HG03520 (cell line): ENCODE measurements at regions not wholly inside any gene's neighbourhood (a gene's known extent, or its start where the extent isn't known, plus 50 kb on each side); places are given as distances from the start of the nearest gene placed in this dataset.

Experiments
- ATAC-seq: cut with Tn5 transposase; IDR thresholded peaks from one replicate; pipeline ENCODE4 v1.9.1; 2021; ENCODE audit warnings: mild to moderate bottlenecking, moderate library complexity; ENCODE audit not compliant: unreplicated experiment

DNA sequence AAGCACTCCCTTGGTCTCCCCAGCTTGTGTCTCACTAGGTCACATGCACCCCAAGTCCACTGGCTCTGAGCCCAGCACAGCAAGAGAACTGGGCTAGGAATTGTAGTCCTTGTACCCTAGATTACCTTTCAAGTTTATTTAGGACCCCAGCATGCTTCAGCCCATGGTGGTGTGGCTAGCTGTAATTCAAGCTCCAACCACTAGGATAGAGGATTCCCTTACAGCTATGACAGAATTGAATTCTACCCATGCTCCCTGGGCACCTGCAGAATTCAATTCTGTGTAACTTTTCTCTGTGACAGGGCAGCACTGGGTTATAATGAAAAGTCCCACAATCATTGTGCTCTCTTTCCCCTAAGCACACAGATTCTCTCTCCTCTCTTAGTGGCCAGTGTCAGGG lies 253.8 kb upstream of the DMD start:
- no peak for ATAC-seq

DNA sequence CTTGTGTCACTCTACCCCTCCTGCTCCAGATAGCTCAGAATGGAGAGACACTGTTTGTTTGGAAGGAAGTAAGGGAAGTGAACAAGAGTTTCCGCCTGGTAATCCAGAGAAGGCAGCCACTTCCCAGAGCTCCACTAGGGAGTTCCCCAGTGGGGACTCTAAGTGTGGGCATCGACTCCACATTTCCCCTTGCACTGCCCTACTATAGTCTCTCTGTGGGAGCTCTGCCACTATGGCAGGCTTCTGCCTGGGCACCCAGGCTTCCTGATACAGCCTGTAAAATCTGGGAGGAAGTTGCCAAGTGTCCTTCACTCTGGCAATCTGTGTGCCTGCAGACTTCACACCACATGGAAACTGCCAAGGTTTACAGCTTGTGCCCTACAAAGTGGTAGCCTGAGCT lies 245.8 kb upstream of the DMD start:
- ATAC-seq: no peak

DNA sequence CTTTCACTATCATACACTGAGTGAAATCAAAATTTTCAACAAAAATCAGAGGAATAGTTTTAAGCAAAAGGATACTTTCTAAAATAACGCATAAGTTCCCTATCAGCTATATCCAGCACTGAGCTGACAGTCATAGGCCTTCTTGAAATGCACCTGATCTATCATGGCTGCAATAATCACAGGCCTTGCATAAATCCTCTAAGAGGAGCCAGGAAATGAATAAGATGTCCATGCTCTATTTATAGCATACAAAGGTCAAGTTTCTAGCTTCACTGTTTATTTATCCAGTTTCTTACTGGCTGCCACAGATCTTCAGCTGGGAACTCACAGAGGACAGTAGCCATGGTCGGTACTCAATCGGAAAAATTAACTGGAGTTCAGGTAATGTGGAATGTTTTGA lies 235.9 kb upstream of the DMD start:
- ATAC-seq: no peak

DNA sequence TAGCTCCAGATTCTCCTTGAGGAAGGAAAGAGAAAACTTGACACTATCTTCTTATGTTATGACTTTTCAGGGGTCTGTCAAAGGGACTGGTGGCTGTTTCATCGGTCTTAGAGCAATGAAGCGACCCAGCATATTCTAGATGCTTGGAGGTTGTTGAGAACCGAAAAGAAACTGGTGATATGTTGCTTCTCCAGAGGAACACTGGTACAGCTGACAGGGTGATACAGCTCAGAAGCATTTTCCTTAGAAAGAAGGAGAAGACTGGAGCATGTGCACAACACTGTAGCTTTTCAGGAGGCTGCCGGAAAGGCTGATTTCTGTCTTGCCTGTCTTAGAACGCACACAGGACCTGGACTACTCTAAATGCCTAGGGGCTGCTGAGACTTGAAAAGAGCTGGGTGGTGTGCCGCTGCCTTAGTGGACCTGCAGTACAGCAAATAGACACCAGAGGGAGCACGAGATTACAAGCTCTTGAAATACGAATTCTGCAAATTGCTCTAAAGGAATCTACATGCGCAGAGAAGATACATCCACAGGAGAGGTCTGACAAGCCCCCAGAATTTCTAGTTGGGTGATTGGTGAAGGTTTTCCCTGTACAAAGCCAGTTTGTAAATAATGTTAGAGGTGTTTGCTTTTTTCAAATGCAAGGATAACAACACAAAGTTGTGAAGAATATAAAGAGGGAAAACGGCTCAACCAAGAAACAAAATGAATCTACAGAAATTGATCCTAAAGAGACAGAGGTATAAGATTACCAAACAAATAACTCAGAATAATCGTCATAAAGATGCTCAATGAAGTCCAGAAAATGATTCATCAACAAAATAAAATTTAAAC lies 223.1 kb upstream of the DMD start:
- ATAC-seq: peak; percentile 56

DNA sequence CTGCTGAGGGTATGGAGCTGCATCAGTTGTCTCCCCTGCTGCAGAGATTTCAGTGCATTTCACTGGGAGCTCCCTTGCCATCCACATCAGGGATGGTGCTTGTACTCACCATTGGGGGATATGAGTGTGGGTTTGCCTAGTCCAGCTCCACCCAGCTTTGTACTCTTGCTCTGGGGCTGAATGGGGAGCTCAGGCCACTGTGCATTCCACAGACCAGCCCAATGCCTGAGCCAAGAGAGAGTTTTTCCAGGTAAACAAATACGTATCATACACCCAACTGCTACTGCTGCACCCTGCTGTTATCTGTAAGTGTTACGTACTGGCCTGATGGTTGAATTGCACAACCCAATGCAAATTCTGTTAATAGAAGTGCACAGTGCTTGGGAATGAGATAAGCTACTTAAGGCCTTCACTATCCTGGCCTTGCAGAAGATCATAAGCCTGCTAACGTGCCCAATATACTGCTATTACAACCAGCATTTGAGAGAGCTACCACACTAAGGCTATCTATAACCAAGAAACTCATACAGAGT lies 205.0 kb upstream of the DMD start:
- ATAC-seq: no peak

DNA sequence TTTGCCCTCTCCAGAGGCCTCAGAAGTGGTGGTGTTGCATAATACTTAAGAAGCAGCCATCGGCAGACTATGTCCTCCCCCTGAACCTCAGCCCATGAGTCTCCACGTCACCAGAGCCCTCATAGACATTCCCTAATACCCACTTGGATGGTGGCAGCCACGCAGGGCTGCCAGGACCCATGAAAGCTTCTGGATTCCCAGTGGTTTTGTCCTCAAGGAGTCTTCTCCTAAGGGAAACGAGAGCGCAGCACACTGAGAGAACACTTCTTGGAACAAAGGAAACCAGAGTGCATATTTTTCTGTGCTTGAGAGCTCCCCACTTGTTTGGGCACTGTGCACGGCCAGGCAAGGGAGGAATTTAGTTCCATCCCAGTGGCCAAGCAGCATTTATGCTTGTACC lies 204.1 kb upstream of the DMD start:
- no peak for ATAC-seq

DNA sequence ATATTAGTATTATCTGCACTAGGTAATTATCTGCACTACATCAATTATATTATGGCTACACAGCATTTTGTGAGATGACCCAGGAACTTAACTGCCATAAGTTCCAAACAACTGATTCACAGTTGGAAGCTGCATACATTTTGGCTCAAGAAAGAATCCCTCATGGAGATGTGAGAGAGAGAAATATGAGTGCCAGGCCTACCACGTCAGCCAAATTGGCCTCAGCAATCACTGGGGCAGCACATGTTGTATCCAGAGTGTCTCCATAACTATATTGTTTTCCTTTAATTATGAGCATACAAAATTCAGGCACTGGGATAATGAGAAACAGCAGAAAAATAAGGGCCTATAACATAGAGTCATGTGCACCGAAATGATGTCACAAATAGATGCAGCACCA lies 174.2 kb upstream of the DMD start:
- ATAC-seq: no peak

DNA sequence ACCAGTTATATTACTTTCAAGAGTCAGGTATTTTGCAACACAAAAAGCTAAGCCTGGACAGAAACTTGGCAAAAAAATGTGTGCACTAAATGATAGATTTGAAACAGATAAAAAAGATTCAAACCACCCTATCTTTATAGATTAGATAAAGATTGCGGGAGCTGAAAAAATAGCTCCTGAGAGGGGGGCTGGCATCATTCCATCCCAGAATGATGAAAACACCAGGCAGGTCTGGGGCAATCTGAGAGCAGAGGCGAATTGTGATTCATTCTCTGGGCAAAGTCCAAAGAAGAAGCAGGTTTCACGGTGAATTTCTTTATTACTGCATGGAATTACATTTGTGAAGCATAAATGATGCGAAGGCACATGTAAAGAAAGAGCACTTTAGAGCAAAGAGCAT lies 168.5 kb upstream of the DMD start:
- ATAC-seq: no peak

DNA sequence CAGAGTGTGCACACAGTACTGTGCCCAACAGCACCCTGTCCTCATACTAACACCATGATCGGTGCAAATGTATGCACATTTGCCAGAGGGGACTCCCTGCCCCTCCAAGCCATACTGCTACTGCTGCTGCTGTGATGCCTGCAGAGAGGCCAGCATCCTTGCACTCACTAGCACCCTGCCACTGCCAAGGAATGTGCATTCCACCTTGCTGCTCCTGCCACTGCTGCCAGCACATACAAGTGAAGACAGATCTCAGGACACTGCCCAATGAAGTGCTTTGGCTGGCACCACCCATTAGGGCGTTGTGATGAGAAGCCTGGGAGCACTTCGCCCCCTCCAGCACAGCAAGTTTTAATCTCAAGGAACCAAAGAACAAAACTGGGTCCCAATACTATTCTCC lies 146.3 kb upstream of the DMD start:
- no peak for ATAC-seq

DNA sequence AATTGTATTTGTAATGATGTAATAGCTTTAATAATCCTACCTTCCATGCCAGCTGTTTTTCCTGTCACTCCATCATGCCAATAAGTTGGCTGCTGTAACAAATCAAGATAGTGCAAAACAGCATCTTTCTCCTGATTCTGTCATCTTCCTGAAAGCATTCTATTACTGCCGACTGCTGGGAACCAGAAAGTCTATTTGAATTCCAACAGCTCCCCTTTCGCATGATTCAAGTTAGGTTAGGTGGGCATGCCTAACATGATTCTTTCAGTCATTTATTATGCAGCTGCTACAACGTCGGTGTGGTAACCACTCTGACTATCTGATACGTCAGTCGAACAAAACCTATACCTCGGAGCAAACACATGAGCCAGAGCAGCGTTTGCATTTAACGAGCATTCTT lies 127.9 kb upstream of the DMD start:
- ATAC-seq: no peak

DNA sequence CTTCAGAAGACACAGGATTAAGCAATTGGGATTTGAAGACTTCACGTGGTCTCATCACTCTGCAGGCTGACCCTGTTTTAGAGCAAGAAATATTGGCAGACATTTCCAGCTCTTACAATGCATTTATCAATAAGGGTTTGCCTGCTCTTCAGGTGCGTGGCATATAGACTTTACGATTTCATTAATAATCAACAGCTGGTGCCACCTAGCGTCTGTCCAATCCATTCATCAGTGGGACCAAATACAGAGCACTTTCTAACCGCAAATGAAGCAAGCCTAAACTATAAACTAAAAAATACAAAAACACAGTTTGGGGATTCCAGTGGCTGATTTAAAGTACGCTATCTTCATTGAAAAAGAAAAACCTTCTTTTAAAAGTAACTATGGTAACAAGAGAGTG lies 125.4 kb upstream of the DMD start:
- no peak for ATAC-seq

DNA sequence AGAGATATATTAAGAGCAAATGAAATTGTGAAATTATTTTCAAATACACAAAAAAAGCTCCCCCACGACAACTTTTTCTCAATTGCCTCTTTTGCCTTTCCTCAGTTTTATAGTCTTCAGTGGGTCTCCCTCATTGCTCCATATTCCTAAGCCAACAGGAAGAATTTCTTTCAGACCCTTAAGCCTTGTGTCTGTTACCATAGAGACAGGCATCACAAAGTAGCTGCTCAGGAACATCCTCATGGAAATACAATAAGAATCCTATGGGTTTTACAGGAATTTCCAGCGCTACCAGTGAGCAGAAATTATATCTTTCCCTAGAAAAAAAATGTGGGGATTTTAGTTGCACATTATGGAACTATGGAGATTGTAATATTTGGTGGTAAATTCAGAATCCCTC lies 121.9 kb upstream of the DMD start:
- ATAC-seq: no peak

DNA sequence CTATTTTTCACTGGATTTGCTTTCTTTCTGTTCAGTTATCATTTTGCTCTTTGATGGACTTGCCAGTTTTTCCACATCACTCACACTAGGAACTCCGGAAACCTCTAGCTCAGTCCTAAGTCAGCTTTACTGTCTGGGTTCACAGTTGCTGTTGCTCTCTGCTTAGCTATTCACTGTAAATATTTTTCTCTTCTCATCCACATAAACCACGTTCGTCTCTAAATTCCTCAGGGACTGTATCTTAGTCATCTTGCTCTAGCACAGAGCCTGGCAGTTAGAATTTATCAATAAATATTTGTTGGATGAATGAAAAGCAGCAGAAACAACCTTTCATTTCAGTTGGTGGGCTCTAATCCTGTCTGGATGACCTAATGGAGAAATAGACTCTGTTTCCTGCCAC lies 119.4 kb upstream of the DMD start:
- ATAC-seq: no peak

DNA sequence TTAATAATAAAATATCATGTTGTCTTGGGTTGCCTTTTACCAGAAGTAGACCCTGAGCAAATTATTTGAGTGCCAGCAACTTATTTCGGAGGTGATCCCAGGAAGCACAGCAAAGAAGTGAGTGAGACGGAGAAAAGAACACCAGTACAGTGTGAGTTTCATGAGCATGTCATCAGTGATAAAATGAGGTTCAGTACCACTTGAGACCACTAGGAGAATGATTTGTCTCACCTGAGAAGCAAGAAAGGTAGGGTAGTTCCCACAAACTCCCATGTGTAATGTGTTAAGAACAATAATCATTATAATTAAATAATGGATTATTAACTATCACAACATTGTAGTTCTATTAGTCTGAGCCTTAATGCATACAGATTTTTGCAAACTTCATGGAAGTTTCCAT lies 112.8 kb upstream of the DMD start:
- ATAC-seq: no peak

DNA sequence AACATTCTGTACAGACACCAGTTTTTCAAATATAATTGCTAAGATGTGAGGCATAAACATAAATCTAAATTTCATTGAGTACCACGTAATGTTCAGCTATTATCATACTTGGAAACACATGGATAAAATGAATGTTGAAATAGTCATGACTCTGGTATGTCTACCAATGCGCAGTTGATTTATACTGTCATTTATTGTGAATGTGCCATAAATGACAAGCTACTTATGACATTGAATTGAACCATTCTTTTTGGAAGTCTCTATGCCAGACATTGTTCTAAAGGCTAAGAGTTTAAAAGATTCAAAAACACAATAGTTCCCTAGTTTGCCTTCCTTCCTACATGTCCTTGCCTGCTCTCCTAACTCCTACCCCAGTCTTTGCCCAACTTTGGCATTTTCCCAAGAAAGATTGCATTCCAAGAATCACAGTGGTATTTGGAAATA lies 96.6 kb upstream of the DMD start:
- ATAC-seq: no peak

DNA sequence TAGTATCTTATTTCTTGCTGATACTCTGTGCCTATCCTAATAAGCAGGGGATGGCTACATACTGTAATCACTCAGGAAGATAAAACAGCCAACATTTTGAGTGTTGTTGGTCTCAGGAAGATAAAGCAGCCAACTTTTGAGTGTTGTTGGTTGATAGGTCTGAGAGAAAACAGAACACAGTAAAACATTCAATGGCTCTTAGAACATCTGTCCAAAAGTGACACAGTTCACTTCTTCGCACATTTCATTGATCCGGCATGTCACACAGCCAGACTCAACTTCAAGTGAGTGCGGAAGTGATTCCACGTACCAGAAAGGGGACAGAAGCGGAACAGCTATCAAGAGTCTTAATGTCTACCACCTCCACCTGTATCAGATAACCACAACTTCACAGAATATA lies 87.3 kb upstream of the DMD start:
- ATAC-seq: no peak

DNA sequence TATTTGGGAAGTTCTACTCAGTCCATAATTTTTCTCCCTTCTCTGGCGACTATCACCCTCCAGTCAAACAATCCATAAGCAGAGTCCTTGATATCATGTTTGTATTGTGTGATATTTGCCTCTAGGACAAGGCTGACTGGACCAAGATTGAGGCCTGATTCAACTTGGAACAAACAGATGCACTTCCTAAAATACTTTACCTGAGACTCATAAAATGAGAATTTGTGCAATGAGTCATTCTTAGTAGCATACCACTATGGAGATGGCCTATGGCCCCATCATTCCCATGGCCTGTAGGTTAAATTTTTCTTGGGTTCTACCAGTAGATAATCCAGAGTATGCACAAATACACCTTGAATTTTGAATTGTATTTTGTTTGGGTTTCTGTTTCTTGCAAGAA lies 74.2 kb upstream of the DMD start:
- ATAC-seq: no peak

DNA sequence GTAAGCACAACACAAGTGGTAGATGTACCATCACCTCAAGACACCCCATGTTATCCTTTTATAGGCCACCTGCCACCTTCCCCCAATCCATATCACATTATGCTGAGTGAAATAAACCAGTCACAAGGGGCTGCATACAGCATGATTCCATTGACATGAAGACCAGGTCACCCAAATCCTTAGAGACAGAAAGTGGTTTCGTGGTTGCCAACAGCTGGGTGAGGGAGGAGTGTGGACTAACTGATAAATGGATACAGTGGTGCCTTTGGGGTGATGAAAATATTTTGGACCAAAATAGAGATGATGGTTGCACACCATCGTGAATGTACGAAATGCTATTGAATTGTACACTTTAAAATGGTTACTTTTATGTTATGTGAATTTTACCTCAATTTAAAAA lies 65.7 kb upstream of the DMD start:
- ATAC-seq: no peak

DNA sequence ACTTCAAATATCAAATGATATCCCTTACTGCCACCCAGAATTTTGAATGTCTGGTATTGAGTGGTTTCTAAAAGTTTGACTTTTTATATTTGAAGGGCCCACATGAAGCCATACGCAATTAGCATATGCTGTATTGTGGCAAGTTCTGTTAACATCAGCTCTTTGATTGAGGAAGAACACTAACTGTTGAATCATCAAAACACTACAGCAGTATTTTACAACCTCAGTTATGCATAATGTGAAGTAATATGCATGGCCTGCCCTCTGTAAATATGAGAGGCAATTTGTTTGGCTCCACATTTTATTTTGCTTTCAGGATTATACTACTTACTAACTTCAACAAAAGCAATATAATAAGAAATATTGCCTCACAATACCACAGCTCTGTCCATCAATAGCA lies 62.2 kb upstream of the DMD start:
- ATAC-seq: no peak

DNA sequence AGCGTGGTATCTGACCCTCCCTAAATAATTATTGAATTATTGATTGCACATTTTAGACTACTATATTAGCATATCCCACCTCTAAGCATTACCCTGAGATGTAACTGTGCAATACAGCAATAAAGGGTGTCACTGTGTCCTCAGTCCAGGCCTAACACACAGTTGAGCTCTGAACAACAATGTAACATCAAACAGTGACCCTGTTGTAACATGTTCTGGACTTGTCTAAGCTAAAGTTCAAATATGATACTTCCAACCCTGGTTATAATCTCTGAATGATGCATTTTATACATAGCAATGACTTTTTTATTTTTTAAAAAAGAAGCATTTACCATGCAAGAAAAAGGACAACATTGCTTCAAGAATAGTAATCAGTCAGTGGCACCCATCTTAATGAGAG lies 61.6 kb upstream of the DMD start:
- no peak for ATAC-seq
